HepG2 (cell line): ENCODE measurements at regions not wholly inside any gene's neighbourhood (a gene's known extent, or its start where the extent isn't known, plus 50 kb on each side); places are given as distances from the start of the nearest gene placed in this dataset.
A peak's percentile ranks its signal among the peaks of the same experiment; 100 is the strongest.

Experiments used
- ATAC-seq: fragments of 200-7000 bp; cut with Tn5 transposase; 3 replicates; pipeline ENCODE4 v1.9.1; 2020; ENCODE audit warnings: mild to moderate bottlenecking, moderate library complexity
- BruUV-seq: library from RNA; stranded (reverse); fragments of 400-500 nt; replicated peaks from 2 replicates; lab custom pipeline; 2021; lab: Mats Ljungman, UMichigan
- CTCF ChIA-PET: fragments of 300-600 bp; formaldehyde crosslinking; extraction: SDS; loops from one replicate; lab custom pipeline; 2021; ENCODE audit warnings: low total read pairs, inconsistent platforms, low intra/inter-chr PET ratio; lab: Yijun Ruan, JAX
- POLR2A ChIA-PET: fragments of 350-600 bp; sonication (Branson Sonifier 250); formaldehyde crosslinking; loops from one replicate; lab custom pipeline; 2020; ENCODE audit warnings: antibody characterized with exemption, inconsistent platforms; lab: Yijun Ruan, JAX
- DNase-seq: peaks from one replicate; pipeline ENCODE4 v3.0.0-alpha.2; 2015; ENCODE audit warnings: low spot score
- FAIRE-seq: peaks from 3 replicates; lab custom pipeline; 2011; peaks lifted over from hg19 to GRCh38; lab: Jason Lieb, UNC
- H2AFZ ChIP-seq: one replicate; pipeline ENCODE4 v1.6.1; 2011; ENCODE audit warnings: low read length, inconsistent platforms
- H3K27ac ChIP-seq: fragments of 300-600 bp; 3 replicates; pipeline ENCODE4 v1.8.0; 2011; ENCODE audit warnings: mixed run types, mild to moderate bottlenecking, mixed read lengths, low read length, inconsistent platforms; ENCODE audit not compliant: insufficient read depth; ENCODE audit errors: extremely low read length
- H3K27me3 ChIP-seq, 2 experiments: fragments of 200-600 bp in 1 of 2; 2 replicates in 1 of 2; 3 replicates in 1 of 2; pipeline versions ENCODE4 v1.6.0 to v1.8.0; 2011; ENCODE audit warnings: low read length in 2 of 2, mild to moderate bottlenecking in 2 of 2, moderate library complexity in 2 of 2, inconsistent platforms in 1 of 2; ENCODE audit not compliant: insufficient read depth in 2 of 2, control insufficient read depth in 1 of 2
- H3K36me3 ChIP-seq, 2 experiments: fragments of 200-600 bp in 1 of 2; replicated peaks in 1 of 2; 2 replicates in 1 of 2; 3 replicates in 1 of 2; pipeline versions ENCODE4 v1.5.1 to v1.8.0; 2011; ENCODE audit warnings: low read length in 2 of 2, inconsistent platforms in 1 of 2; ENCODE audit not compliant: insufficient read depth in 2 of 2, control insufficient read depth in 1 of 2
- H3K4me1 ChIP-seq: 2 replicates; pipeline ENCODE4 v1.5.1; 2012; ENCODE audit warnings: low read length, inconsistent platforms; ENCODE audit not compliant: insufficient read depth
- H3K4me2 ChIP-seq: 2 replicates; pipeline ENCODE4 v1.6.0; 2011; ENCODE audit warnings: low read depth, low read length, inconsistent platforms
- H3K4me3 ChIP-seq, 3 experiments: fragments of 200-600 bp in 1 of 3; sonication (generic), shearing (Covaris generic) in 1 of 3; replicated peaks in 1 of 3; 2 replicates each; pipeline ENCODE4 v1.5.1; 2011 to 2016; ENCODE audit warnings: low read length in 3 of 3, inconsistent platforms in 2 of 3, low read depth in 2 of 3, mild to moderate bottlenecking in 2 of 3, control low read depth in 1 of 3, mixed read lengths in 1 of 3; ENCODE audit not compliant: insufficient read depth in 1 of 3
- H3K79me2 ChIP-seq: one replicate; pipeline ENCODE4 v1.6.1; 2011; ENCODE audit warnings: low read length, inconsistent platforms; ENCODE audit not compliant: insufficient read depth
- H3K9ac ChIP-seq: 2 replicates; pipeline ENCODE4 v1.6.0; 2011; ENCODE audit warnings: mild to moderate bottlenecking, low read depth, low read length, inconsistent platforms; ENCODE audit not compliant: insufficient read depth
- H3K9me3 ChIP-seq: 2 replicates; pipeline ENCODE4 v1.5.1; 2012; ENCODE audit warnings: mild to moderate bottlenecking, low read length
- H4K20me1 ChIP-seq: 2 replicates; pipeline ENCODE4 v1.6.0; 2011; ENCODE audit warnings: inconsistent platforms, mild to moderate bottlenecking, low read length, moderate library complexity; ENCODE audit not compliant: insufficient read depth
- CBFB ChIP-seq: sonication (generic); formaldehyde crosslinking; IDR thresholded peaks from 2 replicates; pipeline ENCODE4 v1.4.0; 2020; ENCODE audit warnings: missing genetic modification reagents
- CREBL2 ChIP-seq: sonication (generic); formaldehyde crosslinking; IDR thresholded peaks from 2 replicates; pipeline ENCODE4 v1.8.1; 2023; ENCODE audit warnings: missing genetic modification reagents, mild to moderate bottlenecking, borderline replicate concordance
- CSRNP1 ChIP-seq: sonication (generic); formaldehyde crosslinking; IDR thresholded peaks from 2 replicates; pipeline ENCODE4 v1.8.1; 2023; ENCODE audit warnings: mild to moderate bottlenecking, missing genetic modification reagents
- GFI1 ChIP-seq: sonication (generic); formaldehyde crosslinking; IDR thresholded peaks from 2 replicates; pipeline ENCODE4 v1.5.0; 2020; ENCODE audit warnings: missing genetic modification reagents, mild to moderate bottlenecking, borderline replicate concordance
- GPBP1L1 ChIP-seq: sonication (generic); formaldehyde crosslinking; IDR thresholded peaks from 2 replicates; pipeline ENCODE4 v1.5.0; 2020; ENCODE audit warnings: mild to moderate bottlenecking, missing genetic modification reagents
- HBP1 ChIP-seq: IDR thresholded peaks from 2 replicates; pipeline ENCODE4 v1.6.1; 2016; ENCODE audit warnings: low read depth, control low read depth
- NBN ChIP-seq: fragments of 450-650 bp; conservative IDR thresholded peaks from 2 replicates; pipeline ENCODE4 v1.6.1; 2017
- RARA ChIP-seq: IDR thresholded peaks from 2 replicates; pipeline ENCODE4 v1.6.1; 2016; ENCODE audit warnings: missing genetic modification reagents, missing compliant biosample characterization
- SATB2 ChIP-seq: sonication (generic); formaldehyde crosslinking; IDR thresholded peaks from 2 replicates; pipeline ENCODE4 v1.5.0; 2020; ENCODE audit warnings: missing genetic modification reagents
- SNAI1 ChIP-seq: sonication (generic); formaldehyde crosslinking; IDR thresholded peaks from 2 replicates; pipeline ENCODE4 v1.5.0; 2020; ENCODE audit warnings: mild to moderate bottlenecking, missing genetic modification reagents, borderline replicate concordance
- ZNF333 ChIP-seq: sonication (generic); formaldehyde crosslinking; IDR thresholded peaks from 2 replicates; pipeline ENCODE4 v1.4.0; 2020; ENCODE audit warnings: mild to moderate bottlenecking, missing genetic modification reagents, borderline replicate concordance
- ZNF354B ChIP-seq: sonication (generic); formaldehyde crosslinking; IDR thresholded peaks from 2 replicates; pipeline ENCODE4 v1.8.0; 2022; ENCODE audit warnings: mild to moderate bottlenecking, missing genetic modification reagents
- WGBS: methylation state at CpG from one replicate; pipeline ENCODE4 v1.1.6; 2017; ENCODE audit warnings: low lambda C conversion rate; 5-methylcytosine and 5-hydroxymethylcytosine counted together
- in situ Hi-C: cut with HindIII; loops from 2 replicates; pipeline ENCODE4 v1.10.0; 2017; ENCODE audit warnings: low pct_unique_long_range_greater_than_20kb; ENCODE audit not compliant: extremely low pct_ligation_motif_present
- intact Hi-C: fragments of 100-400 bp; cut with micrococcal nuclease; formaldehyde crosslinking; loops from one replicate; pipeline ENCODE4 v1.10.0; 2022; ENCODE audit not compliant: unreplicated experiment

- TF ChIP-seq HBP1 (CRISPR knock-in tag) = 0 out of 2 replicates have a peak, but pooled peaks have one; percentile 25
- TF ChIP-seq, all 625 proteins: peak for 5
These were observed 256.4 kb upstream of the STARD13 start (continued) for GRCh38 chr13:33541962-33542308.

GRCh38 chr13:33542309-33543088 is 256.9 kb upstream of the STARD13 start:
- under 1% methylated on average over 23 of the region's 70 CpGs for WGBS
- intact Hi-C loops = loop anchor here (1.0 to 5.0 kb wide), 8 partner anchors 68 to 956 kb away; partner anchors contain the start of genes PDS5B, RFC3 and STARD13
- in situ Hi-C loops = loop anchor here (5.0 to 25.0 kb wide), 3 partner anchors 180 to 955 kb away; partner anchors contain the start of gene PDS5B
- ATAC-seq (peak; percentile 96), DNase-seq (peak; percentile 96), FAIRE-seq (peak; percentile 82)
- H3K36me3 ChIP-seq = no peaks in the 10 kb centered on the region
- H4K20me1 ChIP-seq = no peaks in the 10 kb centered on the region
- H3K9ac ChIP-seq = peak overlapping the region; percentile 96
- no peaks in the 10 kb centered on the region for H3K79me2 ChIP-seq
- H3K27ac ChIP-seq = peak overlapping the region; percentile 99
- H3K4me3 ChIP-seq = peak overlapping the region; percentile 57 to 85 (median 74)
- H3K27me3 ChIP-seq = no peaks in the 10 kb centered on the region; a peak in 1 of 5 replicates
- H3K4me1 ChIP-seq = peaks cover 42% of the 10 kb centered on the region
- no TSS peak for BruUV-seq
- H2AFZ ChIP-seq = peak overlapping the region; percentile 85
- ChIA-PET CTCF (interaction anchor here (1.7 to 2.7 kb wide), 2 partner anchors 181 to 314 kb away, joined by 10 to 13 read pairs; no protein-coding TSS in a partner anchor), POLR2A (interaction anchor here (0.8 to 2.0 kb wide), 17 partner anchors 47 to 956 kb away, joined by 3 to 27 read pairs (median 5); partner anchors contain the start of genes PDS5B and STARD13)
- H3K9me3 ChIP-seq = no peaks in the 10 kb centered on the region
- H3K4me2 ChIP-seq = peak overlapping the region; percentile 89
- no peak for TF ChIP-seq NBN
- peak; percentile 87 for TF ChIP-seq CBFB (CRISPR knock-in tag)
- peak; percentile 84; the same call in 1 of the 2 replicates for TF ChIP-seq ZNF333 (CRISPR knock-in tag)
- TF ChIP-seq CSRNP1 (CRISPR knock-in tag) = peak; percentile 95; the same call in 1 of the 2 replicates
- TF ChIP-seq ZNF354B (CRISPR knock-in tag) = no peak
- peak; percentile 96 for TF ChIP-seq SATB2 (CRISPR knock-in tag)
- no peak; the same call in 1 of the 2 replicates for TF ChIP-seq SNAI1 (CRISPR knock-in tag)
- peak; percentile 66 for TF ChIP-seq RARA (CRISPR knock-in tag)
- TF ChIP-seq GPBP1L1 = no peak
- peak; percentile 80; the same call in 1 of the 2 replicates for TF ChIP-seq CREBL2 (CRISPR knock-in tag)
- peak; percentile 92 for TF ChIP-seq GFI1 (CRISPR knock-in tag)
